GM18505 (cell line): ENCODE measurements at regions not wholly inside any gene's neighbourhood (a gene's known extent, or its start where the extent isn't known, plus 50 kb on each side); places are given as distances from the start of the nearest gene placed in this dataset.
"Not testable (repeated sequence)": the region's sequence is repeated elsewhere in the genome, so short reads cannot be mapped to it uniquely, and the experiment has no call there.

Source experiments
- ATAC-seq: cut with Tn5 transposase; IDR thresholded peaks from one replicate; pipeline ENCODE4 v1.9.1; 2021; ENCODE audit not compliant: unreplicated experiment
- POLR2A ChIP-seq: IDR thresholded peaks from 4 replicates; pipeline ENCODE4 v1.6.1; 2011; ENCODE audit warnings: borderline replicate concordance; ENCODE audit not compliant: insufficient read depth, insufficient read length; ENCODE audit errors: extremely low read depth

DNA sequence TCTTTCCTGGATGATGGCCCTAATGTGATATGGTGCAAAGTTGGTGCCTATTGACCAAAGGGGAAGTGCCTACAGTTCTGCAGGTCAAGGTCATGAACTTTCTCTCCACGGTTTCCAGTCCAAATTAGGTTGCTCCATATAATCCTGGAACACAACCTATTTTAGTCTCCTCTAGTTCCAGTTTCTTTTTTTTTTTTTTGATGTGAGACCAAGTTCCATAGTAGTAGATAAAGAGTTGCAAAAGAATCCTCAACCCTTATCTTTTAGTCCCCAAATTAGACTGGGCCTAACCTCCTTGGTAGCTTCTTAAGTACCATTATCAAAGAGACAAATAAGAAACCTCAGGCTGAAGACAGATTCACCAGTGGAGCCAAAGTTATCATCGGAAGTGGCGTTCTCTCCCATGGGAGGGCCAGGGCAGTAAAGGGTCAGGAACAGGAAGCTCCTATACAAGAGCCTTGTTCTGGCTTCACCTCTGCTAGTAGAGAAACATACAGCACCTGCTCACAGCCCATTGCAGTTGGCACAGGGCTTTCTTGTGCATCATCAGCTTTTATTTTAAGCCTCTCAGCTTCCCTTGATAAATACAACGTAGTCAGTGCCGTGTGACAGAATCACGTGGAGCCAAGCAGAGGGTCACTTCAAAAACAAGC lies 132.2 kb upstream of the RREB1 start:
- no peak for TF ChIP-seq POLR2A
- ATAC-seq, result no peak

DNA sequence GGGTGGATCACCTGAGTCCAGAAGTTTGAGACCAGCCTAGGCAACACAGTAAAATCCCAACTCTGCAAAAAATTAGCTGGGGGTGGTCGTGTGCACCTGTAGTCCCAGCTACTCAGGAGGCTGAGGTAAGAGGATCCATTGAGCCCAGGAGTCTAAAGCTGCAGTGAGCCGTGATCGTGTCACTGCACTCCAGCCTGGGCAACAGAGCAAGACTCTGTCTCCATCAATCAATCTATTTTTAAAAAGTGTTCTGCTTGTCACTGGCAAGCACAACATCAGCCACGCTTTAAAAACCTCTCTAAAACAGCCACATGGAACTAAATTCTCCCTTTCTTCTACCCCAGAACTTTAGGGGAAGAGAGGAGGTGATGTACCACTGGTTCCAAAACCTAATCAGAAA lies 131.6 kb upstream of the RREB1 start:
- no peak for ATAC-seq
- TF ChIP-seq POLR2A, result no peak

DNA sequence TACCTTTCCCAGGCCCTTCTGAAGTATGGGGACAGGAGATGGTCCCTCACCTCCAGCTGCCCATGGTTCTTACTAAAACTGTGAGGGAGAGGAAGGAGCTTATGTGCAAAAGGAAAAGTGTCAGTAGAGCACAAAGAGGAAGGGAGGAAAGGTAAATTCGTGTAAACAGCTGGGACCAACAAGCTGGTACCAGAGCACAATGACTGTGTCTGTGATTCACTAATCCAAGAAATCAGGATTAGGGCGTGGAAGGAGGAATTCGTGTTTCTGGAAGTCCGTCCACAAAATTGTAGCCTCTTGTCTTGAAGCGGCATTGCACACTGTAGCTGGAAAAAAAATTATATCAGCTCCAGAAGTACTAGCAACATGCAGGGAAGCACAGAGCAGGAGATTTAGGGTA lies 129.0 kb upstream of the RREB1 start:
- TF ChIP-seq POLR2A, result no peak
- no peak for ATAC-seq

DNA sequence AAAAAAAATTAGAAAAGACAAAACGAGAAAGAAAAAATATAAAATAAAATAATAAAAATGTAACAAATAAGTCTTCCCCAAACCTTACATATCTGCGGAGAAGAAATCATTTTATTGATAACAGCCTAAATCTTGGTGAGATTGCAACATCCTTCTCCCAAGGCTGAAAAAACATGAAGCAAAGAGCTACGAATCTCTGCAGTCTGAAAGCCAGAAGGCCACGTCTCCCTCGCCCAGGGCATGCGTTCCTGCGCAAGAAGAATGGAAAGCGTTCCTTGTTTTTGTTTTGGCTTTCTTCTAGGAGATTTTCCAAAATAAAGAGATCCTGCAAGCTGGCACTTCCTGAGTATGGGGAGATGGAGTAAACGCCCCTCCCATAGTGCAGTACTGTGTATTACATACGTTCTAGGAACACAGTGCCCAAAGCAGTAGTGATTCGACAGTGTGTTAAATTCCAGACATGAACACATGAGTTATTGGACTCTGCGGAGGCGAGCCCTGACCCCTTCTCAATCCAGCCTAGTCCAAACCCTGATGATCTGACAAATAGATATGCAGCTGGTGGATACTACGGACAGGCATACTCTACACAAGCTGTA lies 126.7 kb upstream of the RREB1 start:
- no peak for ATAC-seq

DNA sequence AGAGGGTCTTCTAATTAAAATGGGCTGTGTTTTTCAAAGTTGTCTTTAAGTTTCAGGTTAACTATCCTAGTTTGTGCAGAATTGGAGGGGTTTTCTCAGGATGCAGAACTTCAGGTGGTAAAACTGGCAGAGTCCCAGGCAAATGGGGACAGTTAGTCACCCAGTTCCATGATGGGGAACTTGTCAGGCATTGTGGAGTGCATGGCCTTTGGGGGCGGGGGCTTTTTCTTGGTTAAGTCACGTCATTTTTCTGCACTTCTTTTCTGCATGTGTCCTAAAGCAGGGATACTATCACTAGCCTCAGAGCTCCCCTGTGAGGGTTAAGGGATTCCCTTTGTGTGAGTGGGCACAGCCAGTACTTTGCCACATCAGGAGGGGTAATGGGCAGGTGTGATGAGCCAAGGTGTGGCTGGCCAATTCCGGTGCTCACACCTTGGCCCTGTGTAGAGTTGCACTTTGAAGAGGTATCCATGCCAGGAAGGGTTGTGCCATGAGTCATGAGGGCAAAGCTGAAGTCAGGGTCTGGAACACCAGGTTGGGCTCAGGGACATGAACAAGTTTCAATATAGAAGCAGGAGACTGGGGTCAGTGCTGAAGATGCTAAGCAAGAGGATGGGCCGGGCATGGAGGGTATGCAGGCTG lies 126.0 kb upstream of the RREB1 start:
- ATAC-seq, result no peak
- no peak for TF ChIP-seq POLR2A

More for the DNA sequence above, 126.7 kb upstream of the RREB1 start:
- TF ChIP-seq POLR2A, result no peak

DNA sequence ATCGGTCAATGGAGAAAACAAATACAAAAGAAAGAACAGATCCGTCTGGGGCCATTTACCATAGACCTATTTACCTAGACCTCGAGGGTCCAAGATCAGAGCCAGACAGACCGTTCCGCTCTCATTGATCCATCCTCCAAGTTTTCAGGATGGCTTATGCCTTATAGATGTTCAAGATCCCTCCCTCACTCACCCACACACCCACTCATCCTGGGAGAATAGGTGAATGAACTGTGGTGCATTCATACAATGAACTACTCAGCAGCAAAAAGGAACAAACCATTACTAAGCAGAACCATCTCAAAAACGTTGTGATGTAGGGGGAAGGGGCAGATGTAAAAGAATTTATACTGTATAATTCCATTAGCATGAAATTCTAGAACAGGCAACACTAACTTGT lies 125.1 kb upstream of the RREB1 start:
- TF ChIP-seq POLR2A, result no peak
- no peak for ATAC-seq

DNA sequence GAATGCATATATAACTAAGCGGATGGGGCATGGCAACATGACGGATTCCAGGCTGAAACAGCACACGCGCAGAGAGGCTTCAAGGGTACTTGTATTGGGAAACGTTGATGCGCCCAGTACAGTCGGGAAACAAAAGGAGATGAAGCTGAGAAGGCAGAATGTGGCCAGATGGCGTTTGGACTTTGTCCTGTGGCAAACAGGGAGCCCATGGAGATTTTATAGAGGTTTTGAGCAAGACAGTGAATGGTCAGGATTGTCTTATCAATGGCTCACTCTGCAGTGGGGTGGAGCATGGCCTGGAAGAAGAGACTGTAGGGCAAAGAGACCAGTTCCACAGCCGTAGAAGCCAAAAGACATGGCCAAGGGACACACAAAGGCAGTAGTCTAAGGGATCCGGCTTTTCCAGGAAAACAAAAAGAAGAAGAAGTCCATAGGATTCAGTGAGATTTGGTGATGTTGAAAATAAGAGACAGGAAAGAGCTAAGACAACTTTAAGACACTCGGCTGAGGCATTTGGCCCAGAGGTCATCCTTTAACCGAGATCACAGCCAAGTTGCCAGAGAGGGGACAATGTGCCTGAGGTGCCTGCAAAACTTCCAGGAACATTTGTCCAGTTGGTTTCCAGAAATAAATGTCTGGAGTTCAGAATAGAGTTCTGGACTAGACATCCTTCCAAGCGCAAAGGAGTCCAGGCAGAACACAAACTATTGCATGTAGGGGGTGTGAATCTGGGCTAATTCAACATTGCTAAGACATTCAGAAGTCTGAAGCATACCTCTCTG lies 123.0 kb upstream of the RREB1 start:
- ATAC-seq, result no peak
- no peak for TF ChIP-seq POLR2A

DNA sequence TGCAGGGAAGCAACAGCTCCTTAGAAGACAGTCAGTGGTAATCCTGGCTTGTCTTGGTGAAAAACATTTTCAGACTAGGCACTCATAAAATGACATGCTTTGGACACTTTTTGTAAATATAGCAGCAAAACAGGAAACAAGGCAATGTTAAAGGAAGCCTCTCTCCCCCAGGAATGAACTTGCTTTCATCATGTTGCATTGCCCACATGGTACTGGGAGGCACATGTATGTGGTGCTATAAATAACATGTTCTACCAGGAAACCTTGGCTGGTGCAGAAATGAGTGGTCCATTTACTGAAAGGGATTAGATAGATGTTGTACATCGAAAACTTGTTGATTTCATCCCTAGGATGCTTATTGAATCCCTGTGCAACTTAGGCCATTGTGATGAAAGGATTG lies 121.4 kb upstream of the RREB1 start:
- no peak for TF ChIP-seq POLR2A
- no peak for ATAC-seq

DNA sequence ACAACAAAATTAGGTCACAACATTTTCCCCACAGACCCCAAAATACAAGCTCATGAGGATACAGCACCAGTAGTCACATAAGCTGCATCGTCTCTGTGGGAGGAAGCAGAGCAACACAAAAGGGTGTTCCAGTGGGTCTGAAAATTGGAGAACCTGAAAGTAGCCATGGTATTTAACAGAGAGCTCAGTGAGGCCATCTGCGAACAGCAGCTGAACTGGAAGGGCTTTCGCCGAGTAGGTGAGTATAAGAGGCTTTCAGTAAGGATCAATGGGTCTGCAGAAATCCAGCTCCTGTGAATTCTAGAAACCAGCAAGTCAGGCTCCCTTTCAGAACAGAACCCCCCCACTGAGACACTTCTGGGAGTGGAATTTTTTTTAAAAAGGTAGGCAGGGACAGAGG lies 120.0 kb upstream of the RREB1 start:
- no peak for ATAC-seq
- no peak for TF ChIP-seq POLR2A

DNA sequence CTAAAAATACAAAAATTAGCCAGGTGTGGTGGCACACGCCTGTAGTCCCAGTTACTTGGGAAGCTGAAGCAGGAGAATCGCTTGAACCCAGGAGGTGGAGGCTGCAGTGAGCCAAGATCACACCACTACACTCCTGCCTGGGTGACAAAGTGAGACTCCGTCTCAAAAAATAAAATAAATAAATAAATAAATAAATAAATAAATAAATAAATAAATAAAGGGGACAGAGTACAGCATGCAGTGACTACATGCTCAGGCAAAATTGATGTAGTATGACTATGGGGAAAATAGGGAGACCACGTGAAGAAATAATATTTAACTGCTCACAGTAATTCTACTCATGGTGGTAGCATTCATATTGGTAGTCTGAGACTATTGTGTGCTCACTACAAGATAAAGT lies 117.7 kb upstream of the RREB1 start:
- ATAC-seq, result not testable (repeated sequence)

DNA sequence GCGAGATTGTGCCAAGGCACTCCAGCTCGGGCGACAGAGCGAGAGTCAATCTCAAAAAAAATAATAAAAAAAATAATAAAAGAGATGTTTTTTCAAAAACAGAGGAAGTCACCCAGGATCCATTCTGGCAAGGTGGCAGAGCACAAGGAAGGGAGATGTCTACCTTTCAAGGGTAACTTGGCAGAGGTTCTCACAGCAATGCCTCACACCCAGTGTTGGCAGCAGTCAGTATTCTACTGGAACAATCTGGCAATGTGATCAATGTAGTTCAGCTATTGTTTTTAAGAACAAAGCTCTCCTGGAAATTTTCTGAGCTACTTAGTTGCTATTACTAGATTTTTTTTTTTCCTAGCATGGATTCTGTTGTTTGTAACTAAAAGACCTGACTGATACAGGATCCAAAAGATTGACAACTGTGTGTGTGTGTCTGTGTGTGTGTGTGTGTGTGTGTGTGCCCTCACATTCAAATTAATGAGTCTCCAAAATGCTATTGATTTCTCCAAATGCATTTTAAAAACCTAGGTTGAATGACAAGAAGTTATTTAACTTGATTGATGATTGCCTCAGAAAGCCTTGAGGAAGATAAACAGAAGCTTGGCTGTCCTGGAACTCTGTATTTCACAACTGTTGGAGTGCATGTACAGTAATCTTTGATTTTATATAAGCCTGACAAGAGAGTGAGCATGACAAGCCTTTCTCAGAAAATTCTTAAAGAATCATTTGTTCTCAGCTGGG lies 114.1 kb upstream of the RREB1 start:
- no peak for TF ChIP-seq POLR2A
- no peak for ATAC-seq

DNA sequence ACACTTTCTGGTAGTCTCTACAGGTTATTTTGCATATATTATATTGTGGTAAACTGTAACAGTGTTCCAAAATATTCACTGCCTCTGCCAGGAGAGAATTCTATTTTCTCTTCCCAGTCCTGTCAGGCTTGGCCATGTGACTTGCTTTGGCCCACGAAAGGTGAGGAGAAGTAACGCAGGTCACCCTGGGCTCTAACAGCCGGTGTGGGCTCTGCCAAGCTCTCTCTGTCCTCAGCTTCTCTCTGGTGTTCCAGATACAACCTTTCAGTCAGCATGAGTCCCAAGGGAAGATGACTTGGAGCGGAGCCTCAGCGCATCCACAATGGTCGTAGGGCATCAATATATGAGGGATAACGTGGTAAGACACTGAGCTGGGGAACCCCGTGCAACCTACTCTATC lies 113.0 kb upstream of the RREB1 start:
- TF ChIP-seq POLR2A, result no peak
- ATAC-seq, result no peak

DNA sequence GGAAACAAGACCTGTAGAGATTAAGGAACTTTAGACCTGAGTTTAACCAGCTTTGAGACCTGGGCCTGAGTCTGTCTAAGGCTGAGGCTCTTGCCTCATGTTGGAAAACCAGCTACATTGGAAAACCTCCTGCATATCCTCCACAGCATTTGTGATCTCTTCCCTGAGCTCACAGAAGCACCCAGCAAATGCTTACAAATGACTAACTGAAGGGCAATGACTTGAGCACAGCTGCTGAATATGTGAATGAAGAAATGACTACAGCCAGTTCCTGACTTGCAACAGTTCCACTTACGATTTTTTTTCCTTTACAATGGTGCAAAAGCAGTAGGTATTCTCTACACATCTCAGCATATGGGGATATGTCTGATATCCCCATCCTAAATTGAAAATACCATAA lies 112.4 kb upstream of the RREB1 start:
- no peak for ATAC-seq
- TF ChIP-seq POLR2A, result no peak
